T-helper 17 cell (primary cell): ENCODE measurements at regions not wholly inside any gene's neighbourhood (a gene's known extent, or its start where the extent isn't known, plus 50 kb on each side); places are given as distances from the start of the nearest gene placed in this dataset.
"Not testable (repeated sequence)": the region's sequence is repeated elsewhere in the genome, so short reads cannot be mapped to it uniquely, and the experiment has no call there.

ENCODE experiments used
- ATAC-seq: fragments of 150-1000 bp; cut with Tn5 transposase; 2 replicates; pipeline ENCODE4 v1.10.0; 2021; ENCODE audit warnings: mild to moderate bottlenecking, moderate library complexity
- DNase-seq, 3 donors: peaks; one replicate each; pipeline versions ENCODE4 v3.0.0 to v3.0.0-alpha.2; 2020 to 2021
- H3K9me3 ChIP-seq: one replicate; pipeline ENCODE4 v1.7.0; 2013; ENCODE audit warnings: low read length, mild to moderate bottlenecking; ENCODE audit not compliant: control insufficient read depth, poor library complexity, severe bottlenecking
- H3K27ac Mint-ChIP-seq: one replicate; pipeline ENCODE4 v1.8.0; 2022; ENCODE audit warnings: mild to moderate bottlenecking, moderate library complexity, mixed read lengths
- H3K27me3 Mint-ChIP-seq: one replicate; pipeline ENCODE4 v1.8.0; 2022; ENCODE audit warnings: mixed read lengths
- H3K36me3 Mint-ChIP-seq: one replicate; pipeline ENCODE4 v1.8.0; 2022; ENCODE audit warnings: low read depth, mixed read lengths
- H3K4me1 Mint-ChIP-seq: one replicate; pipeline ENCODE4 v1.8.0; 2022; ENCODE audit warnings: mild to moderate bottlenecking, mixed read lengths
- H3K4me3 Mint-ChIP-seq: one replicate; pipeline ENCODE4 v1.8.0; 2022; ENCODE audit warnings: mild to moderate bottlenecking, moderate library complexity, mixed read lengths

DNA sequence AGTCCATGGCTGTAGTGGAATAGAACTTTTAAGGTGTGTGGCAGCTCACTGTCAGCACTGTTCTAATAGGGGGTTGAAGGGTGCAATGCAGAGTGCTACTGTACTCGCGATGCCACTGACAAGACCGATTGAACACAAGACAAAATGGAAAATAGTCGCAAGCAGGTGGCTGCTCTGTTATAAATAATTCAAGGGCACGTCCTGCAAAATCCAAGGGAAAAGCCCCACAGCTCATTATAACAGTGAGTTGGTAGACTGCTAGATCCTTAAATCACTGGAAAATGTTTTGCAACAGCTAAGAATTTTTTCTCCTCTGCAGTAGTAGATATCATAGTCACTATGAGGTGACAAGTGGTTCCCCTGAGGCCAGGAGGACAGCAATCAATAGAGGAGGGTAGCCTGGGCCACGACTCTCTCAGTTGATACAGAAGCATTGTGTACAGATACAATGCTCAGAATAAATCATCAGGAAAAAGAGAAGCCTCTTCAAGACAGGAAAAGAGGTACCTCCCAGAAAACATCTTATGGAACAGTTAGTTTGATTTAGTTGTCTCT, 926.3 kb downstream of the TLE4 start:
- H3K4me1 Mint-ChIP-seq: no peaks in the 10 kb centered on the region
- H3K4me3 Mint-ChIP-seq: no peak overlapping the region
- H3K36me3 Mint-ChIP-seq: no peaks in the 10 kb centered on the region
- ATAC-seq (no peak), DNase-seq (no peak)
- no peaks in the 10 kb centered on the region for H3K9me3 ChIP-seq
- no peaks in the 10 kb centered on the region for H3K27me3 Mint-ChIP-seq
- H3K27ac Mint-ChIP-seq: no peak overlapping the region

DNA sequence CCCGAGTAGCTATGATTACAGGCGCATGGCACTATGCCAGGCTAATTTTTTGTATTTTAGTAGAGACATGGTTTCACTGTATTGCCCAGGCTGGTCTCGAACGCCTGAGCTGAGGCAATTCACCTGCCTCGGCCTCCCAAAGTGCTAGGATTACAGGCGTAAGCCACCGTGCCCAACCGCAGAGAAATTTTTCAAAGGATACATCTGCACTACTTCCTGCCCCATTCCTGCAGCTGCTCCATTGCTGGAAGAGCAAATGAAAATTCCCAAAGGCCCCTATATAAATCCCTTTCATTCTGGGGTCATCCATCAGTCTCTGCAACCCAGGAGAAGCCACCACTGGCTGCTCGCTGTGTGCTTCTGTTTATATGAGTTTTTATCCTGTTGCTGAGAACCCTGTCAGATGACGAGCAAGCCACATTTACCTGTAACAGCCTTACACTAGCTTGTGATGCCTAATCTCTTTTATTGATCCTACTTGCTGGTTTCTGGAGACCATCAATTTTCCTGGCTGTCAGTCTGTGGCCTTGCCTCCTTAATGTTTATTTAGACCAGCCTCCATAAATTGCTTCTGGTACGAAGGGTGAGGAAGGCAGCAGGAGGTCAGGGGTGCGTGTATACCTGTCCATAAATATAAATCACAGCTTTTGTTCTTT, 925.3 kb downstream of the TLE4 start:
- no peaks in the 10 kb centered on the region for H3K36me3 Mint-ChIP-seq
- H3K27ac Mint-ChIP-seq: no peak overlapping the region
- H3K27me3 Mint-ChIP-seq: no peaks in the 10 kb centered on the region
- no peaks in the 10 kb centered on the region for H3K4me1 Mint-ChIP-seq
- no peak for DNase-seq
- no peak for ATAC-seq
- H3K9me3 ChIP-seq: no peaks in the 10 kb centered on the region
- no peak overlapping the region for H3K4me3 Mint-ChIP-seq

- no peaks in the 10 kb centered on the region for H3K36me3 Mint-ChIP-seq
These were observed 921.5 kb downstream of the TLE4 start for GRCh38 chr9:80493258-80493657.

GRCh38 chr9:80492221-80492620, 920.5 kb downstream of the TLE4 start:
- Mint-ChIP-seq H3K36me3 (no peaks in the 10 kb centered on the region), H3K27ac (no peak overlapping the region), H3K4me1 (no peaks in the 10 kb centered on the region), H3K27me3 (no peaks in the 10 kb centered on the region), H3K4me3 (no peak overlapping the region)
- H3K9me3 ChIP-seq: no peaks in the 10 kb centered on the region
- DNase-seq (no peak), ATAC-seq (no peak)

More at GRCh38 chr9:80493258-80493657, 921.5 kb downstream of the TLE4 start:
- no peaks in the 10 kb centered on the region for H3K27me3 Mint-ChIP-seq
- DNase-seq (no peak), ATAC-seq (no peak)
- no peaks in the 10 kb centered on the region for H3K9me3 ChIP-seq
- no peak overlapping the region for H3K4me3 Mint-ChIP-seq
- H3K27ac Mint-ChIP-seq: no peak overlapping the region
- H3K4me1 Mint-ChIP-seq: no peaks in the 10 kb centered on the region

- H3K27me3 Mint-ChIP-seq: no peaks in the 10 kb centered on the region
- ATAC-seq (no peak), DNase-seq (no peak)
- H3K9me3 ChIP-seq: no peaks in the 10 kb centered on the region
- H3K4me3 Mint-ChIP-seq: no peak overlapping the region
- H3K27ac Mint-ChIP-seq: no peak overlapping the region
- no peaks in the 10 kb centered on the region for H3K36me3 Mint-ChIP-seq
- no peaks in the 10 kb centered on the region for H3K4me1 Mint-ChIP-seq
These were observed 919.4 kb downstream of the TLE4 start for GRCh38 chr9:80491086-80491696.

DNA sequence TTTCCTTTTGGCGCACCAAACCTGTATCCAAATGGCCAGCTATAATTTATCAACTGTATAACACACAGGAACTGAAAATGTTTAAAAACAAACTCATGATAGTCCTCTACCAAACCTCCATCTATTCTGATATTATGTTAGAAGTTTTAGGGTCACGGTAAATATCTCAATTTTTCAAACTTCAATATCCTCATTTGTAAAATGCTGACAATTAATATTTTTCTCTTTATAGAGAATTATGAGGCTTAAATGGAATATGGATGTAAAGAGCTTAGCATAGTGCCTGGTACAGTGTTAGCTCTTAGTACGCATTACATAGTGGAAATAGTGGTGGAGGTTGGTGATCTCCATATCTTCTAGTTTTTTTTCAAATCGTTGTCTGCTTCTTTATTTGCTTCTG, 917.6 kb downstream of the TLE4 start:
- H3K9me3 ChIP-seq: no peaks in the 10 kb centered on the region
- DNase-seq: no peak
- Mint-ChIP-seq H3K4me3 (no peak overlapping the region), H3K4me1 (no peaks in the 10 kb centered on the region), H3K36me3 (no peaks in the 10 kb centered on the region), H3K27me3 (no peaks in the 10 kb centered on the region), H3K27ac (no peak overlapping the region)
- no peak for ATAC-seq

DNA sequence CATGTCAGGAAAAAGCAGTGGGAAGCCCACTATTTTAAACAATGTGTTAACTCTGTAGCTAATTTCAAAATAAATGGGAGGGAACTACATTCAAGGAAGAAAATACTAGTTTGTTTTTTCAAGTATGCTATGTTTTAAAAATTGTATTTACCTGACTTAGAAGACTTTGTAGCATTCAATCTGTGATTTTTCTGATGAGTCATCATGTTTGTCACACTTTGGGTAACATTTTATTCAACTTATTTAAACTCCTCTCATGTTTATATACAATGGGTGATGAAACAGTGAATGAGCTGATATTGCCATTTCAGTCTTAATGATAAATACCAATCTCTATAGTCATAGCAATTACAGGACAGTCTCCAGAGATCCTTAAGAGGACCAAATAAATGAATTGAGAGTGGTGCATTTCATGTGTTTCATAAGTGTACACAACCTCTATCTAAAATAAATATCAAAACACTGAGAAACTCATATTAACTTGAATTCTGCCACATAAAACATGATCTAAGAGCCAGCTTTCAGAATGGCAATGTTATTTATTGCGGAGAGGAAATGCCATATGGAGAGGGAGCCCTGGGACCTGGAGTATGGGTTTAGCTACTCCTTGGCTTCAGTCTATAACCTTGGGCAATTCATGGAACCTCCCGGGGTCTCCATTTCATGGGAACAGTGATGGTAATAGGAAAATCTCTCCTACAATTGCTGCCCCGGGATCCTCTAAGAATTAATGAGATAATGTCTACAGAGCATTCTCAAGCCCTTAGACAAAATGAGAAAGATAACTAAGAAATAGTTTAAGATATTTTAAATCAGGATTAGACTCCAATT, 913.9 kb downstream of the TLE4 start:
- Mint-ChIP-seq H3K27me3 (no peaks in the 10 kb centered on the region), H3K4me1 (no peaks in the 10 kb centered on the region), H3K36me3 (no peaks in the 10 kb centered on the region), H3K27ac (no peak overlapping the region), H3K4me3 (no peak overlapping the region)
- no peak for ATAC-seq
- no peaks in the 10 kb centered on the region for H3K9me3 ChIP-seq
- no peak for DNase-seq

- not testable (repeated sequence) for ATAC-seq, DNase-seq, H3K4me1 Mint-ChIP-seq, H3K9me3 ChIP-seq, H3K36me3 Mint-ChIP-seq, H3K27ac Mint-ChIP-seq, H3K27me3 Mint-ChIP-seq, H3K4me3 Mint-ChIP-seq
These were observed 910.5 kb downstream of the TLE4 start for GRCh38 chr9:80482251-80482650.

GRCh38 chr9:80467632-80468031, 895.9 kb downstream of the TLE4 start:
- DNase-seq (no peak), ATAC-seq (no peak)
- no peak overlapping the region for H3K4me3 Mint-ChIP-seq
- H3K4me1 Mint-ChIP-seq: no peaks in the 10 kb centered on the region
- no peak overlapping the region for H3K27ac Mint-ChIP-seq
- H3K9me3 ChIP-seq: no peaks in the 10 kb centered on the region
- no peaks in the 10 kb centered on the region for H3K27me3 Mint-ChIP-seq
- H3K36me3 Mint-ChIP-seq: no peaks in the 10 kb centered on the region

GRCh38 chr9:80465556-80465955, 893.8 kb downstream of the TLE4 start:
- ATAC-seq (no peak), DNase-seq (no peak)
- Mint-ChIP-seq H3K27ac (no peak overlapping the region), H3K4me1 (no peaks in the 10 kb centered on the region), H3K27me3 (no peaks in the 10 kb centered on the region), H3K4me3 (no peak overlapping the region), H3K36me3 (no peaks in the 10 kb centered on the region)
- H3K9me3 ChIP-seq: no peaks in the 10 kb centered on the region

DNA sequence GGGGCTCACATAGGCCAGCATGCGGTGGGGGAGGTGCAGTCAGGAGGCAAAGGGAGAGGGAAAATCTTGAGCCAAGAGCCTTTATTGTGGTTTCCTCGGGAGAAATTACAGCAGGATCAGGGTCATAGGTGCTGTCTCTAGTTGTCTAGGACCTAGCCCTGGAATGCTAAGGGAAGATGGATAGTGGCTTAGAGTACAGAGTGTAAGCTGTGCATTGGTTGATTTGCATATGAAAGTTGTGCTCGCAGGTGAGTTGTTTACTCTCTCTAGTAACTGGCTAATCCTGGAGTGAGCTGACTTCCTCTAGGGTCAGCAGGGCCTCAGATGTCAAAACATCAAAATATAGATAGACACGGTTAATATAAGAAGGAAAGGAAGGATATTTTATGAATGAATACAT, 877.7 kb downstream of the TLE4 start:
- Mint-ChIP-seq H3K4me3 (no peak overlapping the region), H3K36me3 (no peaks in the 10 kb centered on the region), H3K4me1 (no peaks in the 10 kb centered on the region), H3K27me3 (no peaks in the 10 kb centered on the region), H3K27ac (no peak overlapping the region)
- DNase-seq: no peak
- no peaks in the 10 kb centered on the region for H3K9me3 ChIP-seq
- ATAC-seq: no peak

GRCh38 chr9:80448996-80449395, 877.2 kb downstream of the TLE4 start:
- no peak for DNase-seq
- Mint-ChIP-seq H3K27ac (no peak overlapping the region), H3K4me1 (no peaks in the 10 kb centered on the region), H3K27me3 (no peaks in the 10 kb centered on the region), H3K36me3 (no peaks in the 10 kb centered on the region), H3K4me3 (no peak overlapping the region)
- no peak for ATAC-seq
- H3K9me3 ChIP-seq: no peaks in the 10 kb centered on the region

DNA sequence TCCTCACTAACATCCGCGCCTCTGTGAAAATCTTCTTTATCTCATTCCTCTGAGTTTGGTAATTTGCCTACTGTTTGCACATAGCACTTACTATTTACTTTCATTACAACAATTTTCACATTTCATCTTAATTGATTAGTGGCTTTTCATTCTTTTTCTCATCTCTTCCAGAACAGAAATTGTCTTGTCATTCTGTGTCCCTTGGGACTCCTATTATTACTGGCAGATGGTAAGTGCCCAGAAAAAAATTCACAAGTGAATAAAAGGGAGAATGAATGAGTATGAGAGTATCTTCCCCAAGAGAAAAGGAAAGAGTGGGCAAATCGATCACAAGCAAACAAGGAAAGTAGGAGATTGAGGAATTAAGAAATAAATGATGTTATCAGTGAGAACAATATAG, 876.1 kb downstream of the TLE4 start:
- H3K9me3 ChIP-seq: no peaks in the 10 kb centered on the region
- Mint-ChIP-seq H3K27me3 (no peaks in the 10 kb centered on the region), H3K4me3 (no peak overlapping the region), H3K4me1 (no peaks in the 10 kb centered on the region), H3K36me3 (no peaks in the 10 kb centered on the region), H3K27ac (no peak overlapping the region)
- ATAC-seq (no peak), DNase-seq (no peak)
